OCI-LY1 (cell line): ENCODE measurements at regions not wholly inside any gene's neighbourhood (a gene's known extent, or its start where the extent isn't known, plus 50 kb on each side); places are given as distances from the start of the nearest gene placed in this dataset.
"Not testable (repeated sequence)": the region's sequence is repeated elsewhere in the genome, so short reads cannot be mapped to it uniquely, and the experiment has no call there.

Source experiments
- H2AFZ ChIP-seq: fragments of 200-600 bp; sonication (generic), shearing (Covaris generic); 2 replicates; pipeline ENCODE4 v1.6.0; 2014; ENCODE audit warnings: antibody characterized with exemption, mild to moderate bottlenecking, low read length
- H3F3A ChIP-seq: fragments of 200-600 bp; sonication (generic), shearing (Covaris generic); 2 replicates; pipeline ENCODE4 v1.6.0; 2014; ENCODE audit warnings: mild to moderate bottlenecking, antibody characterized with exemption, low read length, moderate library complexity; ENCODE audit not compliant: insufficient read depth
- H3K27ac ChIP-seq: fragments of 200-600 bp; sonication (generic); 2 replicates; pipeline ENCODE4 v1.5.1; 2014; ENCODE audit warnings: low read length, mixed run types, mild to moderate bottlenecking, low read depth; ENCODE audit not compliant: poor library complexity, severe bottlenecking
- H3K27me3 ChIP-seq: fragments of 200-600 bp; sonication (generic); 2 replicates; pipeline ENCODE4 v1.6.0; 2014; ENCODE audit warnings: antibody characterized with exemption, mild to moderate bottlenecking, low read length, moderate library complexity; ENCODE audit not compliant: insufficient read depth
- H3K36me3 ChIP-seq: fragments of 200-600 bp; sonication (generic); 2 replicates; pipeline ENCODE4 v1.6.1; 2014; ENCODE audit warnings: mild to moderate bottlenecking, antibody characterized with exemption, low read length, moderate library complexity, mixed read lengths; ENCODE audit not compliant: insufficient read depth
- H3K4me1 ChIP-seq: fragments of 200-600 bp; sonication (generic); 2 replicates; pipeline ENCODE4 v1.5.1; 2014; ENCODE audit warnings: mild to moderate bottlenecking, low read length, moderate library complexity; ENCODE audit not compliant: insufficient read depth, severe bottlenecking
- H3K4me2 ChIP-seq: fragments of 200-600 bp; sonication (generic), shearing (Covaris generic); 2 replicates; pipeline ENCODE4 v1.6.1; 2014; ENCODE audit warnings: low read length
- H3K4me3 ChIP-seq: fragments of 200-600 bp; sonication (generic); 2 replicates; pipeline ENCODE4 v1.5.1; 2014; ENCODE audit warnings: low read length, low read depth, mild to moderate bottlenecking, mixed read lengths; ENCODE audit not compliant: poor library complexity, severe bottlenecking
- H3K79me2 ChIP-seq: fragments of 200-600 bp; shearing (Covaris generic); 2 replicates; pipeline ENCODE4 v1.6.1; 2016; ENCODE audit warnings: mixed run types, low read length, mixed read lengths; ENCODE audit not compliant: insufficient read depth
- H3K9ac ChIP-seq: fragments of 200-600 bp; sonication (generic), shearing (Covaris generic); 2 replicates; pipeline ENCODE4 v1.6.1; 2014; ENCODE audit warnings: mild to moderate bottlenecking, low read length, mixed read lengths
- H3K9me2 ChIP-seq: fragments of 200-600 bp; sonication (generic), shearing (Covaris generic); 2 replicates; pipeline ENCODE4 v1.6.1; 2014; ENCODE audit warnings: low read depth, mild to moderate bottlenecking, low read length, mixed read lengths
- H3K9me3 ChIP-seq: fragments of 200-600 bp; shearing (Covaris generic); 2 replicates; pipeline ENCODE4 v1.6.1; 2014; ENCODE audit warnings: low read length, mixed read lengths
- H4K20me1 ChIP-seq: fragments of 200-600 bp; sonication (generic), shearing (Covaris generic); 2 replicates; pipeline ENCODE4 v1.6.0; 2016; ENCODE audit warnings: mild to moderate bottlenecking, low read length; ENCODE audit not compliant: insufficient read depth
- CTCF ChIP-seq: fragments of 200-600 bp; sonication (generic), shearing (Covaris generic); IDR thresholded peaks from 2 replicates; pipeline ENCODE4 v1.5.1; 2017; ENCODE audit warnings: mild to moderate bottlenecking, antibody characterized with exemption, low read length, moderate library complexity, mixed read lengths
- EZH2 ChIP-seq: fragments of 200-600 bp; sonication (generic), shearing (Covaris generic); IDR thresholded peaks from 2 replicates; pipeline ENCODE4 v1.8.0; 2017; ENCODE audit warnings: borderline replicate concordance, mixed run types, mild to moderate bottlenecking, antibody characterized with exemption, low read length, moderate library complexity, mixed read lengths

- no peak overlapping the region for H2AFZ ChIP-seq
- H3K36me3 ChIP-seq = no peaks in the 10 kb centered on the region
- H3K27me3 ChIP-seq = no peaks in the 10 kb centered on the region
- H3K4me1 ChIP-seq = no peaks in the 10 kb centered on the region
- H3K4me3 ChIP-seq = no peak overlapping the region
- no peak overlapping the region for H3K9ac ChIP-seq
- no peak overlapping the region for H3K27ac ChIP-seq
- no peaks in the 10 kb centered on the region for H3K9me3 ChIP-seq
- H3F3A ChIP-seq = no peaks in the 10 kb centered on the region
- no peak overlapping the region for H3K4me2 ChIP-seq
- no peaks in the 10 kb centered on the region for H4K20me1 ChIP-seq
- no peak for TF ChIP-seq EZH2
- no peak for TF ChIP-seq CTCF
- H3K9me2 ChIP-seq = no peaks in the 10 kb centered on the region
- no peaks in the 10 kb centered on the region for H3K79me2 ChIP-seq
Observed at GRCh38 chr4:138863160-138863559, 152.4 kb upstream of the NOCT start.

GRCh38 chr4:138861135-138861534, 154.4 kb upstream of the NOCT start:
- no peaks in the 10 kb centered on the region for H3K9me2 ChIP-seq
- H3K27me3 ChIP-seq = no peaks in the 10 kb centered on the region
- no peak overlapping the region for H2AFZ ChIP-seq
- no peaks in the 10 kb centered on the region for H3K36me3 ChIP-seq
- H3F3A ChIP-seq = no peaks in the 10 kb centered on the region
- no peaks in the 10 kb centered on the region for H4K20me1 ChIP-seq
- no peak overlapping the region for H3K9ac ChIP-seq
- H3K27ac ChIP-seq = no peak overlapping the region
- no peaks in the 10 kb centered on the region for H3K4me1 ChIP-seq
- no peak overlapping the region for H3K4me2 ChIP-seq
- no peaks in the 10 kb centered on the region for H3K79me2 ChIP-seq
- no peak for TF ChIP-seq CTCF
- no peak for TF ChIP-seq EZH2
- H3K4me3 ChIP-seq = no peak overlapping the region
- no peaks in the 10 kb centered on the region for H3K9me3 ChIP-seq

- not testable (repeated sequence) for H4K20me1 ChIP-seq, H3K27ac ChIP-seq, H3F3A ChIP-seq, H3K4me2 ChIP-seq, H3K9me2 ChIP-seq, H3K4me1 ChIP-seq, H3K36me3 ChIP-seq, H2AFZ ChIP-seq, H3K4me3 ChIP-seq, H3K27me3 ChIP-seq, H3K79me2 ChIP-seq, H3K9me3 ChIP-seq, H3K9ac ChIP-seq
Observed at GRCh38 chr4:138860357-138860756, 155.2 kb upstream of the NOCT start.

GRCh38 chr4:138859254-138859653, 156.3 kb upstream of the NOCT start:
- Histone ChIP-seq H3K4me3 (no peak overlapping the region), H4K20me1 (no peaks in the 10 kb centered on the region), H3K9ac (no peak overlapping the region), H3K9me3 (no peaks in the 10 kb centered on the region), H2AFZ (no peak overlapping the region), H3K27me3 (no peaks in the 10 kb centered on the region), H3K4me2 (no peak overlapping the region), H3K36me3 (no peaks in the 10 kb centered on the region), H3K79me2 (no peaks in the 10 kb centered on the region), H3F3A (no peaks in the 10 kb centered on the region), H3K27ac (no peak overlapping the region), H3K9me2 (no peaks in the 10 kb centered on the region), H3K4me1 (no peaks in the 10 kb centered on the region)
- TF ChIP-seq EZH2 (no peak), CTCF (no peak)
